GM23338 (cell line): ENCODE measurements at regions not wholly inside any gene's neighbourhood (a gene's known extent, or its start where the extent isn't known, plus 50 kb on each side); places are given as distances from the start of the nearest gene placed in this dataset.

Experiments
- ATAC-seq: fragments of 200-7000 bp; cut with Tn5 transposase; 3 replicates; pipeline ENCODE4 v1.9.1; 2020
- DNase-seq: peaks from one replicate; pipeline ENCODE4 v3.0.0-alpha.2; 2015; ENCODE audit warnings: low spot score
- H2AFZ ChIP-seq: fragments of 200-600 bp; sonication (generic); 2 replicates; pipeline ENCODE4 v1.8.0; 2016; ENCODE audit warnings: antibody characterized with exemption, mild to moderate bottlenecking, moderate library complexity
- H3F3A ChIP-seq: fragments of 200-600 bp; sonication (generic); replicated peaks from 2 replicates; pipeline ENCODE4 v1.8.0; 2017; ENCODE audit warnings: antibody characterized with exemption, mixed run types, low read depth
- H3K27ac ChIP-seq: fragments of 200-600 bp; sonication (generic); 2 replicates; pipeline ENCODE4 v1.6.1; 2016; ENCODE audit warnings: low read depth
- H3K27me3 ChIP-seq: fragments of 200-600 bp; sonication (generic); 2 replicates; pipeline ENCODE4 v1.8.0; 2016; ENCODE audit warnings: mild to moderate bottlenecking, mixed run types, moderate library complexity; ENCODE audit not compliant: insufficient read depth
- H3K36me3 ChIP-seq: fragments of 200-600 bp; sonication (generic); 2 replicates; pipeline ENCODE4 v1.8.0; 2016; ENCODE audit warnings: mild to moderate bottlenecking; ENCODE audit not compliant: insufficient read depth
- H3K4me1 ChIP-seq: fragments of 200-600 bp; sonication (generic); 2 replicates; pipeline ENCODE4 v1.8.0; 2016; ENCODE audit warnings: mild to moderate bottlenecking, moderate library complexity; ENCODE audit not compliant: insufficient read depth
- H3K4me2 ChIP-seq: fragments of 200-600 bp; sonication (generic); 2 replicates; pipeline ENCODE4 v1.7.1; 2017; ENCODE audit warnings: mixed run types
- H3K4me3 ChIP-seq: fragments of 200-600 bp; sonication (generic); 2 replicates; pipeline ENCODE4 v1.6.1; 2016; ENCODE audit warnings: mixed run types
- H3K79me2 ChIP-seq: fragments of 200-600 bp; sonication (generic); replicated peaks from 2 replicates; pipeline ENCODE4 v1.8.0; 2017; ENCODE audit warnings: mild to moderate bottlenecking; ENCODE audit not compliant: insufficient read depth
- H3K9me2 ChIP-seq: fragments of 200-600 bp; sonication (generic); 2 replicates; pipeline ENCODE4 v1.8.0; 2017; ENCODE audit not compliant: insufficient read depth
- H4K20me1 ChIP-seq: fragments of 200-600 bp; sonication (generic); replicated peaks from 2 replicates; pipeline ENCODE4 v1.8.0; 2017; ENCODE audit warnings: mild to moderate bottlenecking; ENCODE audit not compliant: insufficient read depth
- H3K27ac Mint-ChIP-seq: 2 replicates; pipeline ENCODE4 v1.8.0; 2020; ENCODE audit warnings: inconsistent platforms, mild to moderate bottlenecking, moderate library complexity, mixed read lengths
- H3K27me3 Mint-ChIP-seq: 3 replicates; pipeline ENCODE4 v1.8.0; 2022; ENCODE audit warnings: low read depth, mild to moderate bottlenecking, moderate library complexity, mixed read lengths, inconsistent platforms; ENCODE audit not compliant: insufficient read depth, poor library complexity
- H3K36me3 Mint-ChIP-seq: 3 replicates; pipeline ENCODE4 v1.8.0; 2021; ENCODE audit warnings: low read depth, mild to moderate bottlenecking, inconsistent platforms, moderate library complexity, mixed read lengths
- H3K4me1 Mint-ChIP-seq: 3 replicates; pipeline ENCODE4 v1.8.0; 2020; ENCODE audit warnings: mild to moderate bottlenecking, inconsistent platforms, mixed read lengths
- H3K4me3 Mint-ChIP-seq: 3 replicates; pipeline ENCODE4 v1.8.0; 2021; ENCODE audit warnings: moderate library complexity, mild to moderate bottlenecking, inconsistent platforms, mixed read lengths
- H3K9me3 Mint-ChIP-seq: 3 replicates; pipeline ENCODE4 v1.8.0; 2020; ENCODE audit warnings: moderate library complexity, mild to moderate bottlenecking, inconsistent platforms, mixed read lengths
- CREB1 ChIP-seq: fragments of 250-450 bp; sonication (Bioruptor Pico); IDR thresholded peaks from 2 replicates; pipeline ENCODE4 v1.5.0; 2020; ENCODE audit warnings: low read depth, mild to moderate bottlenecking, moderate library complexity
- CTCF ChIP-seq, 2 experiments: fragments of 200-600 bp in 1 of 2; sonication (generic) in 1 of 2; conservative IDR thresholded peaks; 2 replicates each; pipeline versions ENCODE4 v1.5.1 to v1.6.1; 2016 to 2017; ENCODE audit warnings: antibody characterized with exemption in 2 of 2, low read depth in 2 of 2, mild to moderate bottlenecking in 2 of 2, moderate library complexity in 1 of 2
- EZH2 ChIP-seq: fragments of 200-600 bp; sonication (generic); IDR thresholded peaks from one replicate; pipeline ENCODE4 v1.8.0; 2017; ENCODE audit warnings: antibody characterized with exemption, mild to moderate bottlenecking, low read depth; ENCODE audit not compliant: unreplicated experiment
- EZH2phosphoT487 ChIP-seq: fragments of 200-600 bp; sonication (generic); IDR thresholded peaks from one replicate; pipeline ENCODE4 v1.8.1; 2018; ENCODE audit warnings: antibody characterized with exemption; ENCODE audit not compliant: unreplicated experiment
- JUNB ChIP-seq: IDR thresholded peaks from one replicate; pipeline ENCODE4 v1.6.1; 2016; ENCODE audit warnings: antibody characterized with exemption; ENCODE audit not compliant: unreplicated experiment
- NANOG ChIP-seq: IDR thresholded peaks from 2 replicates; pipeline ENCODE4 v1.6.1; 2016; ENCODE audit warnings: antibody characterized with exemption, borderline replicate concordance
- POLR2AphosphoS5 ChIP-seq: IDR thresholded peaks from 2 replicates; pipeline ENCODE4 v1.6.1; 2016; ENCODE audit warnings: antibody characterized with exemption, low read depth
- REST ChIP-seq: IDR thresholded peaks from one replicate; pipeline ENCODE4 v1.6.1; 2018; ENCODE audit warnings: antibody characterized with exemption; ENCODE audit not compliant: unreplicated experiment
- STAT1 ChIP-seq: IDR thresholded peaks from one replicate; pipeline ENCODE4 v1.6.1; 2016; ENCODE audit warnings: antibody characterized with exemption; ENCODE audit not compliant: unreplicated experiment
- ZNF114 ChIP-seq: fragments of 250-450 bp; sonication (Bioruptor Pico); IDR thresholded peaks from 2 replicates; pipeline ENCODE4 v1.5.0; 2020; ENCODE audit warnings: mild to moderate bottlenecking, moderate library complexity
- ZNF331 ChIP-seq: fragments of 250-450 bp; sonication (Bioruptor Pico); IDR thresholded peaks from 2 replicates; pipeline ENCODE4 v1.5.0; 2020; ENCODE audit warnings: low read depth, mild to moderate bottlenecking, moderate library complexity
- ZNF462 ChIP-seq: fragments of 250-450 bp; sonication (Bioruptor Pico); IDR thresholded peaks from 2 replicates; pipeline ENCODE4 v1.5.0; 2020; ENCODE audit warnings: mild to moderate bottlenecking, moderate library complexity
- TF ChIP-seq, protein P1 (sequence below): IDR thresholded peaks from 2 replicates; pipeline ENCODE4 v1.6.1; 2016; ENCODE audit warnings: antibody characterized with exemption

GRCh38 chr18:64449434-64449833 lies 300.5 kb upstream of the LINC00305 start:
- Mint-ChIP-seq H3K9me3 (peaks cover 3% of the 10 kb centered on the region; the same call in 2 of the 3 replicates), H3K4me3 (no peak overlapping the region), H3K27ac (no peak overlapping the region), H3K36me3 (no peaks in the 10 kb centered on the region), H3K4me1 (peaks cover 8% of the 10 kb centered on the region; the same call in 2 of the 3 replicates), H3K27me3 (no peaks in the 10 kb centered on the region)
- no peaks in the 10 kb centered on the region for H3K27me3 ChIP-seq
- no peak overlapping the region for H3K4me2 ChIP-seq
- TF ChIP-seq ZNF114 (CRISPR knock-in tag) (no peak), STAT1 (no peak), EZH2phosphoT487 (no peak), NANOG (no peak), POLR2AphosphoS5 (no peak), REST (no peak), CREB1 (CRISPR knock-in tag) (no peak), EZH2 (no peak), CTCF (conservative IDR thresholded peaks at IDR 0.05; ENCODE audit: low read depth in 2 of 2) (no peak), JUNB (no peak), ZNF331 (CRISPR knock-in tag) (no peak), ZNF462 (no peak)
- TF ChIP-seq, protein P1, sequence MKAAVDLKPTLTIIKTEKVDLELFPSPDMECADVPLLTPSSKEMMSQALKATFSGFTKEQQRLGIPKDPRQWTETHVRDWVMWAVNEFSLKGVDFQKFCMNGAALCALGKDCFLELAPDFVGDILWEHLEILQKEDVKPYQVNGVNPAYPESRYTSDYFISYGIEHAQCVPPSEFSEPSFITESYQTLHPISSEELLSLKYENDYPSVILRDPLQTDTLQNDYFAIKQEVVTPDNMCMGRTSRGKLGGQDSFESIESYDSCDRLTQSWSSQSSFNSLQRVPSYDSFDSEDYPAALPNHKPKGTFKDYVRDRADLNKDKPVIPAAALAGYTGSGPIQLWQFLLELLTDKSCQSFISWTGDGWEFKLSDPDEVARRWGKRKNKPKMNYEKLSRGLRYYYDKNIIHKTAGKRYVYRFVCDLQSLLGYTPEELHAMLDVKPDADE: no peak
- H3K79me2 ChIP-seq: no peaks in the 10 kb centered on the region
- DNase-seq (no peak), ATAC-seq (no peak)
- H2AFZ ChIP-seq: peak overlapping the region; percentile 15; the same call in 1 of the 2 replicates
- no peak overlapping the region for H3K27ac ChIP-seq
- no peaks in the 10 kb centered on the region for H3F3A ChIP-seq
- H3K36me3 ChIP-seq: no peaks in the 10 kb centered on the region
- H3K9me2 ChIP-seq: no peaks in the 10 kb centered on the region; the same call in 1 of the 2 replicates
- no peaks in the 10 kb centered on the region for H4K20me1 ChIP-seq
- H3K4me1 ChIP-seq: peaks cover 10% of the 10 kb centered on the region; the same call in 1 of the 2 replicates
- H3K4me3 ChIP-seq: no peak overlapping the region
